ENCODE measurements at regions not wholly inside any gene's neighbourhood (a gene's known extent, or its start where the extent isn't known, plus 50 kb on each side); places are given as distances from the start of the nearest gene placed in this dataset.

DNA sequence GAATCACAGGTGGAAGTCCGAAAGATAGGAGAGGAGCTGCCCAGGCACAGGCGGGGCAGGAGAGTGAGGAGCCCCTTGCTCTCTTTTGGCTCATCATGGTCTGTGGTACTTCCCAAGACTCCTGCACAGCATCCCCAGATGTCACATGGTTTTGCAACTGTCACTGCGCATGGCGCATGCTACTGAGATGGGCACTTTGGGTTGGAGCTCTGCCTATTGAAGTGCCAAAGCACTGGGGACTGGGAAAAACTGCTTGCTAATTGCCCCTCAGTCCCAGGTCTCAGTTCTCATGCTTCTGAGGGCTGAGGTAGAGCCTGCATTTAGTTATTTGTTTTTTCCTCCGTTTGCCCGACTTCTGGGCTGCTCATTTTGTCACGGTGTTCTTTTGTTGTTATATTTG is 156.8 kb upstream of the CDH13 start:
- TF ChIP-seq FOXJ3 (CRISPR knock-in tag; IDR thresholded peaks at IDR 0.05; ENCODE audit: borderline replicate concordance) (no peak), ATF3 (CRISPR knock-in tag; conservative IDR thresholded peaks at IDR 0.05) (no peak), ATF2 (CRISPR knock-in tag; IDR thresholded peaks at IDR 0.05; ENCODE audit: borderline replicate concordance, low read depth) (no peak), CREB1 (CRISPR knock-in tag; IDR thresholded peaks at IDR 0.05) (no peak)
- TF ChIP-seq, protein P1, sequence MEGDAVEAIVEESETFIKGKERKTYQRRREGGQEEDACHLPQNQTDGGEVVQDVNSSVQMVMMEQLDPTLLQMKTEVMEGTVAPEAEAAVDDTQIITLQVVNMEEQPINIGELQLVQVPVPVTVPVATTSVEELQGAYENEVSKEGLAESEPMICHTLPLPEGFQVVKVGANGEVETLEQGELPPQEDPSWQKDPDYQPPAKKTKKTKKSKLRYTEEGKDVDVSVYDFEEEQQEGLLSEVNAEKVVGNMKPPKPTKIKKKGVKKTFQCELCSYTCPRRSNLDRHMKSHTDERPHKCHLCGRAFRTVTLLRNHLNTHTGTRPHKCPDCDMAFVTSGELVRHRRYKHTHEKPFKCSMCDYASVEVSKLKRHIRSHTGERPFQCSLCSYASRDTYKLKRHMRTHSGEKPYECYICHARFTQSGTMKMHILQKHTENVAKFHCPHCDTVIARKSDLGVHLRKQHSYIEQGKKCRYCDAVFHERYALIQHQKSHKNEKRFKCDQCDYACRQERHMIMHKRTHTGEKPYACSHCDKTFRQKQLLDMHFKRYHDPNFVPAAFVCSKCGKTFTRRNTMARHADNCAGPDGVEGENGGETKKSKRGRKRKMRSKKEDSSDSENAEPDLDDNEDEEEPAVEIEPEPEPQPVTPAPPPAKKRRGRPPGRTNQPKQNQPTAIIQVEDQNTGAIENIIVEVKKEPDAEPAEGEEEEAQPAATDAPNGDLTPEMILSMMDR (IDR thresholded peaks at IDR 0.05) = no peak
- TF ChIP-seq, protein P2, sequence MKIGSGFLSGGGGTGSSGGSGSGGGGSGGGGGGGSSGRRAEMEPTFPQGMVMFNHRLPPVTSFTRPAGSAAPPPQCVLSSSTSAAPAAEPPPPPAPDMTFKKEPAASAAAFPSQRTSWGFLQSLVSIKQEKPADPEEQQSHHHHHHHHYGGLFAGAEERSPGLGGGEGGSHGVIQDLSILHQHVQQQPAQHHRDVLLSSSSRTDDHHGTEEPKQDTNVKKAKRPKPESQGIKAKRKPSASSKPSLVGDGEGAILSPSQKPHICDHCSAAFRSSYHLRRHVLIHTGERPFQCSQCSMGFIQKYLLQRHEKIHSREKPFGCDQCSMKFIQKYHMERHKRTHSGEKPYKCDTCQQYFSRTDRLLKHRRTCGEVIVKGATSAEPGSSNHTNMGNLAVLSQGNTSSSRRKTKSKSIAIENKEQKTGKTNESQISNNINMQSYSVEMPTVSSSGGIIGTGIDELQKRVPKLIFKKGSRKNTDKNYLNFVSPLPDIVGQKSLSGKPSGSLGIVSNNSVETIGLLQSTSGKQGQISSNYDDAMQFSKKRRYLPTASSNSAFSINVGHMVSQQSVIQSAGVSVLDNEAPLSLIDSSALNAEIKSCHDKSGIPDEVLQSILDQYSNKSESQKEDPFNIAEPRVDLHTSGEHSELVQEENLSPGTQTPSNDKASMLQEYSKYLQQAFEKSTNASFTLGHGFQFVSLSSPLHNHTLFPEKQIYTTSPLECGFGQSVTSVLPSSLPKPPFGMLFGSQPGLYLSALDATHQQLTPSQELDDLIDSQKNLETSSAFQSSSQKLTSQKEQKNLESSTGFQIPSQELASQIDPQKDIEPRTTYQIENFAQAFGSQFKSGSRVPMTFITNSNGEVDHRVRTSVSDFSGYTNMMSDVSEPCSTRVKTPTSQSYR (CRISPR knock-in tag; IDR thresholded peaks at IDR 0.05) = no peak
- TF ChIP-seq, protein P3, sequence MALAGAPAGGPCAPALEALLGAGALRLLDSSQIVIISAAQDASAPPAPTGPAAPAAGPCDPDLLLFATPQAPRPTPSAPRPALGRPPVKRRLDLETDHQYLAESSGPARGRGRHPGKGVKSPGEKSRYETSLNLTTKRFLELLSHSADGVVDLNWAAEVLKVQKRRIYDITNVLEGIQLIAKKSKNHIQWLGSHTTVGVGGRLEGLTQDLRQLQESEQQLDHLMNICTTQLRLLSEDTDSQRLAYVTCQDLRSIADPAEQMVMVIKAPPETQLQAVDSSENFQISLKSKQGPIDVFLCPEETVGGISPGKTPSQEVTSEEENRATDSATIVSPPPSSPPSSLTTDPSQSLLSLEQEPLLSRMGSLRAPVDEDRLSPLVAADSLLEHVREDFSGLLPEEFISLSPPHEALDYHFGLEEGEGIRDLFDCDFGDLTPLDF (CRISPR knock-in tag; IDR thresholded peaks at IDR 0.05) = no peak
